G401.6 (cell line): ENCODE measurements at regions not wholly inside any gene's neighbourhood (a gene's known extent, or its start where the extent isn't known, plus 50 kb on each side); places are given as distances from the start of the nearest gene placed in this dataset.

Experiments
- FAIRE-seq: peaks from 2 replicates; lab custom pipeline; 2012; peaks lifted over from hg19 to GRCh38; lab: Jason Lieb, UNC

DNA sequence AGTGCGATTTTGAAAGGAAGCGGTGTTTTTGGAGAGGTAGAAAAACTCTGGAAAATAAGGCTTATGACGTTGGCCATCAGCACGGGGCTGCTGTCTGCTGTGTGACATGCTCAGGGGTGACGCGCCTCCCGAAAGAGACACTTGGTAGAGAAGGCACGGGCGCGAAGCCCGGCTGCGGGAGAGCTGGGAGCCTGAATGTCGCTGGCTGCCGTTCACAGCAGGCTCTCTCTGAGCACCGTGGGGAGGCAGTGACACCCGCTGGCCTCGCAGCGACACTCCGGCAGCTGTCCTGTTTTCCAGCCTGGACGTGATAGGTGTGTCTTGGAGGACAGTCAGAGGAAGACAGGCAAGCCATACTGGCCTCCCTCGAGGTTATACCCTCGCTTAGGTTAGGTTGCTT lies 759.1 kb upstream of the RBFOX1 start:
- no peak for FAIRE-seq

DNA sequence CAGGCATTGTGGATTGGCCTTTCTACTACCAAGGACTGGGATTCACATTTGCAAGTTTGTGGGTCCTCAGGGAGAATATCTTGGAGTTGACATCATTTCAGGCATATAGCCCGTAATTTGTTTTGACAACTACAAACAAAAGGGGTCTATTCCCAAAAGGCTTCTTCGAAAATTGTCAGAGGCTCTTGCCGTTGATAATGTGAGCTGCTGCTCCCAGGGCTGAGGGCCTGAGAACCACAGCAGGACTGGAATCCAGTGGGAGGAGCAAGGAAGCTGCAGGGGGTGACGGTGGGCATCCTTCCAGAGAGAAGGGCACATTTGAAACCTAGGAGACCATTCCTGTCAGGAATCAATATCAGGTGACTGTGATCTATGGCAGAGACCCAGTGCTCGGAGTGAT lies 761.6 kb upstream of the RBFOX1 start:
- no peak for FAIRE-seq

DNA sequence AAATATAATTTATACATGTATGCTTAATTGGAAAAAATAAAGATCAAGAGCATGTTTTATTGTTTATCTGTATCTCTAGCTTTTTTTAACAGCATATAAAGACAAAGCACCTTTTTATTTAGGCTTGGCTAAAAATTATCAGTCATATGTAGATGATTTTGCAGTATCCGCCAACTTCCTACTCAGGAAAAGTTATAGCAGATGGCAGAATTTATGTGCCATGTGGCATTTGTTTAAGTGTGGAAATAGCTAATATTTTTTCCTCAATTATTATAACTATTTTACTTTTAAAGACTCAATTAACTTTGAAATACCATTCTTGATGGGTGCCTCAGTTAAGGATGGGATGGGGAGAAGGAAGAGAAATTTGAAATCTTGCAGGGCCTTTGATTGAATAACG lies 762.1 kb upstream of the RBFOX1 start:
- no peak for FAIRE-seq

DNA sequence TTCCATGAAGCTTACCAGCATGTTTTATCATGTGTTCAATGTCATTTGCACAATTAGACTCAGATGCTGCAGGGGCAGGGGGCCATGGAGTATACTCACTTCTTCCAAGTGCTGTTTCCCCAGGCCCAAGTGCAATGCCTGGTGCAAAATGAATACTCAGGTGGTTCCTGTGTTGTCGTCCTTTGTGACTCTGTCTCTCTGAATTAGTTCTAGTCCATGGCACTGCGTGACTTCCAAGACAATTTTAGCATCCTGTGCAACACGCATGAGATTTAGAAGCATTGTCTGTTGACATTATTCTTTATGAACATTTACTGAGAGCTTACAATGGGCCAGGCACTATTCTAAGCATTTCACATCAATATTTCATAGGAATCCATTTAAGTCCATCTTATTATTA lies 769.7 kb upstream of the RBFOX1 start:
- no peak for FAIRE-seq

DNA sequence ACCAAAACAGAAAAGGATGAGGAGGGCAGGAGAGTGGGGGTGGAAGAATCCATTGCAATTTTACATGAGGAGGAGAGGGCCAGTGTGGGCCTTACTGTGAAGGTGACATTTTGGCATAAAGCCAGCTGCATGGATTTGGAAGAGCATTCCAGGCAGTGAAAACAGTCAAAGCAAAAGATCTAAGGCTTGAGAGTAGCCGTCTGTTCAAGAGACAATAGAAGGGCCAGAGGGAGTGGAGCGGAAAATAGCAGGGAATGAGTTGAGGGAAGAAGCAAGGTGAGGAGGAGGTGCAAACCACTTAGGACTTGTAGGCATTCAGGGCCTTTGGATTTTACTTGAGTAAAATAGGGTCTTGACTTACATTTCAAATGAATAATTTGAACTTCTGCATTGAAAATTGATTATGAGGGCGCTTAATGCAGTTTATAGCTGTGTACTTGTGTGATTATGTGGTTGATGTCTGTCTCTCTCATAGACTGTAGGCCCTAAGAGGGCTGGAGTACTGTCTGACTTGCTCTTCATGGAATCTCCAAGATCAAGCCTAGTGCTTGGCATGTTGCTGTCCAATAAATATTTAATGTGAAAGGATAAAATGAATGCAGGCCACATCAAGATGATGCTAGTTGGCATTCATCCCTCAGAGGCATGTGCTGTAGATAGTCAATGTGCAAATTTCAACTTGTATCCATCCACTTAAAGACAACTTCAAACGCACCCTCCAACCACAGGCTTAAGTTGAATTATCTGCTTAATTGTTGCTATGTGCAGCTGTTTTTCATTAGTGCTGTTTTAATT lies 772.1 kb upstream of the RBFOX1 start:
- FAIRE-seq: no peak

DNA sequence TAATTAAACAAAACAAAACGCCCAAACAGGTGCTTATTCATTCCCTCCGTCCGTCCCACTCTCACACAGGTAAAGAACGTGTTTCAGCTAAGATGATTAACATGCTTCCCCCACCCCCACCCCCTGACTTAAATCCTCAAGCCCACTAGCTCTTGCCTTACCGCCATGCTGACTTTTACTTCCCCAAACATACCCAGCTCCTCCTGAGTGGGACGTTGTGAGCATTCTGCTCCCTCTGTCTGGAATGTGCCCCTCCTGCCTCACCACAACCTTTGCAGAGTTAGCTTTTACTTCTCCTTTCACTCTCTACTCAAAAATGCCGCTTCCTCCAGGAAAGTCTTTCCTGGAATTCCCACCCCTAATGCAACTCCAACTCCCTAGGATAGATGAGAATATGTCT lies 774.0 kb upstream of the RBFOX1 start:
- no peak for FAIRE-seq

DNA sequence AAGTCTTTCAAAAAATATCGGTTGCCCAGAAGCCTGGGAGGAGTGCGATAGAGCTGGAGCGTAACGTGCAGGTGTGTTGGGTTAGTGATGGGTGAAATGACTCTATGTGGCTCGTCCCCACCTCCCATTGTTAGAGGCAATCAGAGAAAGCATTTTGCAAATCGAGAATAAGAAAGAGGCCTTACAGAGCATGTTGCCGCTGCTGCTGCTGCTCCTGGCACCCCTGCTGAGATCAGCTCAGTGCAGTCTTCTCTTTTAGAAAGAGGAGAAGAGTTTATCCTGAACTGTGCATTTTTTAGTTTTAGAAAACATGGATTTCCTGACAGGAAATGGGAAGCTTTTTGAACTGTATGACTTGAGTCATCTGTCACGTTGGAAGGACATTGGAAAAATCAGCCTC lies 774.5 kb upstream of the RBFOX1 start:
- FAIRE-seq: no peak

DNA sequence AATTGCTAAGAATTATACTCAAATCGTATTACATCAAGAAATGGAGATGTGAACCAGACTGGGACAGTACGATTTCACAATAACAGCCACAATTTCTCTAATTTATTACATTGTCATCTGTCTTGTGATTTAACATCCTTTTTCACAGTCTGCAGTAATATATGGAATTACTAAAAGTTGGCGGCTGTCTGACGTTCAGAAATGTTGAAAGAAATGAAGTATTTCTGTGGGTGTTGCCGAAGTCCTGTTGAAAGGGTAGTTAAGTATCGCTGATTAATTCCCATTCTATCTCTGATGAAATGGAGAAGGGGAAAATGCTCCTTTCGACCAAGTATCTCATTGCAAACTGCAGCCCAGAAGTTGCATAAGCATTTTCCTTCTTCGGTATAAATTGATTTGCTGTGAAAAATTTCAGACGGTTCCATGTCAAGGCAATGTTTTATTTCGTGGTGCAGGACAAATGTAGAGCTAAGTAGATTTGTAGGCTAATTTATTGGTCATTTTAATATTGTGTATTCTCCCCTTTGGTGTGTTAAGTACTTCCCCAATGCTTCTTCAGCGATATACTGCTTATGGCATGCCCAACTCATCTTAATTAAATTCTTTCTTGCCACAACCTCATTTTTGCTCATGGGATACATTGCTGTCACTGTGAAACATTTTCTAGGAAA lies 775.2 kb upstream of the RBFOX1 start:
- FAIRE-seq: no peak

DNA sequence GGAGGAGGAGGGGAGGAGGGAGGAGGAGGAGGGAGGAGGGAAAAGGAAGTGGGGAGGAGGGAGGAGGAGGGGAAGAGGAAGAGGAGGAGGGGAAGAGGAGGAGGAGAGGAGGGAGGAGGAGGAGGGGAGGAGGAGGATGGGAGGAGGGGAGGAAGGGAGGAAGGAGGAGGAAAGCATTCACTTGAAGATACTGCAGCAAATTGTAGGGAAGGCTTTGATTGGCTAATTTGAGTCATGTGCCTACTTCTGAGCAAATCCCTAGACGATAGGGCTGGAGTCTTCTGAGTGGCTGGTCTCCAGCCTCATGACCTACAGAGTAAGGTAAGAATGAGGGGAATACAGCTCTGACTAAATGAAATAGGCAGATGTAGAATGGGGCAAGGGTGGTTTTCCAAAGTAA lies 783.2 kb upstream of the RBFOX1 start:
- no peak for FAIRE-seq

DNA sequence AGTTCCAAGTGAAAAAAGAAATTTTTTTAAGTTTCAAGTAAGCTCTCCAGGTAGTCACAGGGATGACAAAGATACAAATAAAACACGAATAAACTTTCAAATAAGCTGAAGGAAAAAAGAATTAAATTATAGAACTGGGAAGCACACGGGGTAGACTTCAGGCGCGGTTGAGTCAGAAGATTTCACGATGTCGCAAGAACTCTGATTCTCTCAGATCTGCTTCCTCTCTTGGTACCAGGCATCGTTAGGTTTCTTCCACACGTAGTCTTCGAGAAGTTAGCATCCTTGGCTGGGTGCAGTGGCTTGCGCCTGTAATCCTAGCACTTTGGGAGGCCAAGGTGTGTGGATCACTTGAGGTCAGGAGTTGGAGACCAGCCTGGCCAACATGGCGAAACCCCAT lies 784.1 kb upstream of the RBFOX1 start:
- no peak for FAIRE-seq

DNA sequence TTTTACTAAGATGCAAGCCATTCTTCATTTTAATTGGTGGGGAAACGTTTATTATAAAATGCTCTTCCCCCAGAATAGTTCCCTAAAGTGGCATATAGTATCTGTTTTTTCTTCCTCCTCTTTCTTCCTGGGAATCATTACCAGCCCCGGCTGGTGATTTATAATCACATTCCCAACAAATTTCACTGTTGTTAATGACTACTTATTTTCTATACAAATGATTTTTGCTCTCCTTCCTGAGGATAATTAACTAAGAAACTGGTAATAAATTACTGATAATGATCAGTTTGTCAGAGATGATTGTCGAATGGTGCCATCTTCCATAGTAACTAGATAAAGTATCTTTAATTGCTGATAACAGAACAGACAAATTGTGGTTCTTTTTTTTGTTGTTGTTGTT lies 785.5 kb upstream of the RBFOX1 start:
- no peak for FAIRE-seq

DNA sequence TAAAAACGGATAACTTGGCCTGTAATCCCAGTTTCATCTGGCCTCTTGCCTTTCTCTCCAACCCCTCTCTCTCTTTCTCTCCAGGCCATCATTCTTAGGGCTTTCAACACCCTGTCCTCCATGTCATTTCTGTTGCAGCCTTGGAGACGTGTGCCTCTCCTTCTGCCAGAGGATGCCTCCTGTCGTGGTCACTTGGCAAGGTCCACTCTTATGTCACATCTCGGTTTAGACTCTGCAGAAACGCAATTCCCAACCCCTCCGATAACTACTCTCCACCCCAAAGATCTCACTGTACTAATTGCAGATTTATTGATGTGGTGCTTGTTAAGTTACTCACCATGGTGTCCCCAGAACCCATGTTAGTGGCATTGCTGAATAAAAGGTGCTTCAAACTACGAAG lies 787.3 kb upstream of the RBFOX1 start:
- no peak for FAIRE-seq

DNA sequence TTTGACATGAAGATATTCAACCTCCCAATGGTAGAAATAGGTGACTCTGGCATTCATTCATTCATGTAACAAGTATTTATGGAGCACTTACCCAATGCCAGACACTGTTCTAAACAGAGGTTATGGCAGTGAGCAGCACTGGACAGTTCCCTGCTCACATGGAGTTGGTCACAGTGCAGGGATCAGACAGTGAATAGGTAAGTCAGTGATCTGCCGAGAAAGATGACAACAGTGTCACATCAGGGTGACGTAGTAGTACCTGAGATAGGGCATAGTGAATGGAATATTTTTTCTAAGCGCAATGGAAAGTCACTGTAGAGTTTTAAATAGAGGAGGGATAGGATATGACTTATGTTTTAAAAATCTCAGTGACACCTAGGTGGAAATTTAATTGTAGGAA lies 791.4 kb upstream of the RBFOX1 start:
- no peak for FAIRE-seq

DNA sequence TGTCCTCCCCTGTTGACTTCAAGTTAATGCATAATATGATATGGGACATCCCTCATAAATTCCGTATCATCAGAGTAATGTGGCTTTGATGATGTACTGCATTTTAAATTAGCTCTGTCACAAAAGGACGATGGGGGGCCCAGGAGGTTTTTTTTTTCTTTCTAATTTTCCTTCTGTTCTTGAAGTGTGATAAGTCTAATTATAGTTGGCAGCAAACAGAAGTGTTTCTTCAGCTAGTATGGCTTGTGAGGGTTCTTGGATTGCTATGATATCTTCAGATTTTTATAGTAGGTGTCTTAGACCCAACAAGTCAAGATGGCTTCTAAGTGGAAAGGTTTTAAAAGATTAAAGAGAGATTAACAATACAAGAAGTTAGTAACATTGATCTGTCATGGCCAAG lies 796.2 kb upstream of the RBFOX1 start:
- FAIRE-seq: no peak

DNA sequence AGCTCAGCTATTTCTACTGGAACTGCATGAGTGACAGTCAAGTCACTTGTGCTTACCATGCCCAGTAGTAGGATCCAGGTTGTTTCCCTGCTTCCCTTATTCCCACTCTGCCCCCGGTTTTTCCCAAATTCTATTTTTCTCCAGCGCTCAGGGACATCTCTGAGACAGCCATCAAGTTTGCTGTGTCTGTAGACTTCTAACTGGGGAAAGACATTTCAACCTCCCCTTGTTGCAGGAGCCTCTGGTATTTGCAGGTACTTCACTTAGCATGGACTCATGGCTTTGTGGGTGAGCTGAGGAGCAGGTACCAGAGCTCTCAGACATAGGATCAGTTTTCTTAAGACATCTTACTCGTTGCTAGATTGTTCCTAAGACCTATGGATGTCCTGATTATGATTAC lies 801.6 kb upstream of the RBFOX1 start:
- FAIRE-seq: no peak

DNA sequence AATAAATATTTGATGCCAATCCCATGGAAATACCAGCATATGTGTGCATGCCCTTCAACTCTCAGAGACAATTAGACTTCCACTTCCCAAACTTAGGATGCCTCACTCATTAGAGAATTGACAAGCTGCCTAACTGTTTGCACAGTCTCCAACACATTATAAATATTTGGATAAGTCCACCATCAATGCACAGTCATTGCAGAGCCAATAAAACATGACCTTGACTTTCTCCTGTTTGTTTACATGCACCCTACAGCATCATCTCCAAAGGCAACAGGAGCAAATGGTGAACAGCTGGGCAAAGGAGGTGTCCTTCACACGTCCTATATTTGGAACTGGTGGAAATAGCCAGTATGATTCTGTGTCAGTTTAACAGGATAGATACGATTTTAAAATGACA lies 804.4 kb upstream of the RBFOX1 start:
- FAIRE-seq: no peak

DNA sequence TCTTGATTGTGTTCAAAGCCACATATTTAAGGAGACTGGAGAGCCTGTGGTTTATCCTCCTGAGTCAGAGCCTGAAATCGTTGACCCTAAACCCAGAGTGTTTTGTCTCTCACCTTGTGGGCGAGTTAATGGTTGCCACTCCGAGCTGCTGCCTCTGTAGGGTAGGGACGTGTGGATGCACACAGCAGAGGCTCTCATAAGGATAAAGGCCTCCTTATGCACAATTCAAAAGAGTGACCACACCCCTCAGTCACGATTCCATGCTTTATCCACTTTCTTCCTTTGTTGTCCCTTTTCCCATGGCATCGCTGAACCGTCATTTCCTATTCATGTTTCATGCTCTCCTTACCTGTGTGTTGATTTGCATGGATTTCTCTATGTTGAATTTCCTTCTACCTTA lies 805.0 kb upstream of the RBFOX1 start:
- FAIRE-seq: no peak

DNA sequence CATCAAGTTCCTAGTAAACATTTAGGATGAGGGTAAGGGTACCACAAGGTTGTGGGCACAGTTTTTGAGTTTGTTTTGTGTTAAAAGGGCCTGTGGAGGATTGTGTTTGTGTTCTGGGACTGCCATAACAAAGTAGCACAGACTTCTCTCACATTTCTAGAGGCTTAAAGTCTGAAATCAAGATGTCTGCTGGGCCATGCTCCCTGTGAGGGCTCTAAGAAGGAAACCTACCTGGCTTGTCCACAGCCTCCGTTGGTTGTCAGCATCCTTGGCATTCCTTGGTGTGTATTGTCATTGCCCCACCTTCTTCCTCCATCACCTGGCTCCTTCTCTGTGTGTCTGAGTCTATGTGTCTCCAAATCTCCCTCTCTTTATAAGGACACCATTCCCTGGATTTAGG lies 808.1 kb upstream of the RBFOX1 start:
- FAIRE-seq: no peak

DNA sequence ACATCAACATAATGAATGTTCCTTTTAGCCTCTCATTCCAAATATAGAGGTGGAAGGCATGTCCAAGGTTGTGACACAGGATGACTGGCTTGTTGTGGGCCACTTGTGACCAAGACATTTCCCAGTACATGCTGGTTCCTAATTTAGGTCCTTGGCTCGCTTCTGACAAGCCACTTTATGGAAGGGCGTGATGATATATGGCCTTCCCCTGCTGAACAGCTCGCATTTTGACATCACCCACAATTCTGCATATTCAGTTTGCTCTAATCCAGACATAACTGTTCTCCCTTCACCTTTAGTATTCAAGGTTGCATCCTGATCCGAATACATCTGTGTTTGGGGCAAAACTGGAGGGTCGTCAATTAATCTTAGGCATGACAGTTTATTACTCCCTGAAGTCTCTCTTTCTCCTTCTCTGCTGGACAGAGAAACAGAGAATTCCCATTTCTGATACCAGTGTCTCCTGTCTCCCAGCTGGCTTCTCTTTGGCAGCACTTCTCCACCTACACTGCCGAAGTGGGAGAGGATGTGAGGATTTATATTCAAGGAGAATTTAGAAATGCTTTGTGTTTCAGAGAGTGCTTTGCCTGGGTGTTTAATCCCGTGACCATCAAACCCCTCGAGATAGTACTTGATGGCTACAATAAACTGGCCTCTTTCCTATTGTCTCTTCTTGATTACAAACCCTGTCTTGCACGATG lies 815.5 kb upstream of the RBFOX1 start:
- no peak for FAIRE-seq

DNA sequence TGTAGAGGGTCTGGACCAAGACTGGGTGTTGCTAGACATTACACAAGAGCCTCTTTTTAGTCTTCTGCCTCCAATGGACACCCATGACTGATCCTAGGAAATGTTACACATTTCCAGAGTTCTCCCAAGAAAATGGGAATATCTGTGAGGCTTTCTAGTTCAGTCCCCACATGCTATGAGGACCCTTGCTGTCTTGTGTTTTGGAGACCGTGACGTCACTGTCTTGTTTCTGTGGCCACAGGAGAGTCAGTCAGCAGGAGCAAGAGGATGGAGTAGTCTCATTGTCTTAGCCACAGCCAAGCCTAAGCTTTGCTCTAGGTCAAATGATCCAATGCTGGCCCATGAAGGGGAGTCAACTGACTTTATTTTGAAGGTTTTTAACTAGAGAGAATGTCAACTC lies 820.1 kb upstream of the RBFOX1 start:
- no peak for FAIRE-seq

DNA sequence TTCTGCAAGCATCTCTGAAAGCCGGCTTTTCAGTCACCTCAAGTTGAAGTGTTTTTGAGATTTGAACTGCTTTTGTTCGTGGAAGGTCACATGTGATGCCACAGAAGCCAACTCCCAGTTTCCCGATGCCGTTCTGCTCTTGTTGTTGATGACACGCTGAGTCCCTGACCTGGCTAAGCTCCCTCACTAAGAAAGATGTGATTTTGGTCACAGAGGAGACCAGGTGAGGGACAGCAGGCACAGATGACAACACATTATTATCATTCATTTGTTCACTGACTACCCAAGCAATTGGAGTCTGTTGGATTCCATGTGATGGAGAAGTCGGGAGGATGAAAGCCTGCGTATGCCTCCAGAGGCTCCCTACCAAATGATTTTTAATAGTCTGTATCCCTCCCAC lies 822.4 kb upstream of the RBFOX1 start:
- no peak for FAIRE-seq

DNA sequence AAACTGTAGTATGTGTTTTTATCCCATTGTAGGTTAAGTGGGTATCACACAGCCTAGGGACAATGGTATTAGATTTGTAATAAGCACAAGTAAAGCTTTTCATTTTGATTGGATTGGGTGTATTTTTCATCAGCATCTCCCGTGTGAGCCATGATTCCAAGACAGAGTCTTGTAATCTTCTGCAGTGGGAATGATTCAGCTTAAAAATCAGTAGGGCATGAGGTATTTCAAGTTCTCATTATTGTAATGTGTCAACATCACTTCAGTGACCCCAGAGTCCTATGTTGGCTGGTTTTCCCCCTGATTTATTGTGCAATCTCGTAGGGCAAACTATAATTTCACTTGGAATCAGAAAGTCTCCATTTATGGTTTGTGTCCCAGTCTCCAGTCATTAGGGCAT lies 833.2 kb upstream of the RBFOX1 start:
- FAIRE-seq: no peak

DNA sequence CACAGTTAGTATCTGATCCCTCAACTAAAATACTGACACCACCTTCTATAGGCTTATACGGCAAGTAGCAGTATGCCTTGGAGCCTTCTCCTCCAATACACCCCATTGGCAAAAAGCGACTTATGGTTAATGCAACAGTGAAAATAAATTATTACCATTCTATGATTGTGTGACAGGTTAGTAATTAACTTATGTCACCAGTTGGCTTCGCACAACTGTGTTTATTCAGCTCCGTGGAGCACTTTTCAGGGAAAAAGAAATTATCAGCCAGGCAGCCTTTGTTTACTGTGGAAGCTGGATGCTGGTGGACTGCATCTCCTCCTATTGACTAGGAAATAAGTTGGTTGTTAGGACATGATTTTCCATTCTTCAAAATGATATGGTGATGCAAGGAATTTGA lies 833.8 kb upstream of the RBFOX1 start:
- FAIRE-seq: no peak

DNA sequence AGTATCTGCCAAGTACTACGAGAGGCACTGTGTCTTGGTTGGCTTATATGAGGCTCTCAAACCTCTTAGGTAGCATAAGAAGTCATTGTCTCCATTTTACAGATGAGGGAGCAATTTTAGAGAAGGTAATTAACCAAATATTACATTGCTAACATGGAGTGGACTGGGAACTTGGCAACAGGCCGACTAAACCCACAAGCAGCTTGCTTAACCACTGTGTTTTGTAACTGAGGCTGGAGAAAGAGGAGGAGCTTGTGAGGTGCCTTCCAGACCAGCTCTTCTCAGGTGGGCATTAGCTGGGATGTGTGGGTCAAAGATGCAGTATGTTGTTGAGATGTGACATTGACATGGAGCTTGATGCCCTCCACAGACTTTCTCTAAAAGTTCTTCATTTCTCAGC lies 835.6 kb upstream of the RBFOX1 start:
- FAIRE-seq: no peak
